Neural cell (in vitro differentiated cells): ENCODE measurements at regions not wholly inside any gene's neighbourhood (a gene's known extent, or its start where the extent isn't known, plus 50 kb on each side); places are given as distances from the start of the nearest gene placed in this dataset.

ENCODE experiments used
- H2AFZ ChIP-seq: fragments of 200-600, 300-800 bp; sonication (generic), shearing (Covaris generic); 2 replicates; pipeline ENCODE4 v1.6.0; 2014; ENCODE audit warnings: low read depth, mild to moderate bottlenecking, antibody characterized with exemption, low read length, moderate library complexity
- H3F3A ChIP-seq: fragments of 200-600 bp; shearing (Covaris generic); 2 replicates; pipeline ENCODE4 v1.6.1; 2016; ENCODE audit warnings: mild to moderate bottlenecking, moderate library complexity, mixed read lengths, antibody characterized with exemption, low read length; ENCODE audit not compliant: insufficient read depth, poor library complexity, severe bottlenecking
- H3K27ac ChIP-seq: fragments of 200-600, 300-800 bp; sonication (generic), shearing (Covaris generic); 2 replicates; pipeline ENCODE4 v1.5.1; 2014; ENCODE audit warnings: mild to moderate bottlenecking, low read length, moderate library complexity
- H3K27me3 ChIP-seq: fragments of 300-800, 200-600 bp; sonication (generic), shearing (Covaris generic); 2 replicates; pipeline ENCODE4 v1.6.0; 2014; ENCODE audit warnings: mild to moderate bottlenecking, low read depth, low read length, moderate library complexity; ENCODE audit not compliant: insufficient read depth
- H3K36me3 ChIP-seq: fragments of 300-800, 200-600 bp; sonication (generic), shearing (Covaris generic); 2 replicates; pipeline ENCODE4 v1.5.1; 2014; ENCODE audit warnings: mild to moderate bottlenecking, antibody characterized with exemption, low read length, moderate library complexity; ENCODE audit not compliant: insufficient read depth
- H3K4me2 ChIP-seq: fragments of 300-800, 200-600 bp; sonication (generic), shearing (Covaris generic); 2 replicates; pipeline ENCODE4 v1.6.0; 2014; ENCODE audit warnings: mild to moderate bottlenecking, low read length
- H3K4me3 ChIP-seq: fragments of 300-800, 200-600 bp; sonication (generic), shearing (Covaris generic); 2 replicates; pipeline ENCODE4 v1.5.1; 2014; ENCODE audit warnings: mild to moderate bottlenecking, low read length, moderate library complexity
- H3K79me2 ChIP-seq: fragments of 200-600 bp; shearing (Covaris generic); replicated peaks from 2 replicates; pipeline ENCODE4 v1.6.0; 2014; ENCODE audit warnings: mild to moderate bottlenecking, low read length, moderate library complexity; ENCODE audit not compliant: insufficient read depth
- H3K9ac ChIP-seq: fragments of 300-800, 200-600 bp; sonication (generic), shearing (Covaris generic); 2 replicates; pipeline ENCODE4 v1.6.1; 2016; ENCODE audit warnings: mild to moderate bottlenecking, low read length, mixed read lengths
- H3K9me2 ChIP-seq: fragments of 200-600 bp; shearing (Covaris generic); 2 replicates; pipeline ENCODE4 v1.6.1; 2016; ENCODE audit warnings: mild to moderate bottlenecking, low read length, mixed read lengths; ENCODE audit not compliant: insufficient read depth
- H3K9me3 ChIP-seq: fragments of 200-600, 300-800 bp; sonication (generic), shearing (Covaris generic); 2 replicates; pipeline ENCODE4 v1.6.1; 2016; ENCODE audit warnings: mild to moderate bottlenecking, mixed run types, low read length, moderate library complexity, mixed read lengths
- H4K20me1 ChIP-seq: fragments of 200-600 bp; shearing (Covaris generic); 2 replicates; pipeline ENCODE4 v1.6.1; 2016; ENCODE audit warnings: mild to moderate bottlenecking, mixed run types; ENCODE audit not compliant: insufficient read depth
- EP300 ChIP-seq: fragments of 450-650 bp; conservative IDR thresholded peaks from 2 replicates; pipeline ENCODE4 v1.6.1; 2014; ENCODE audit warnings: antibody characterized with exemption, mild to moderate bottlenecking, moderate library complexity; ENCODE audit not compliant: poor library complexity, severe bottlenecking
- EZH2 ChIP-seq: fragments of 200-600, 300-800 bp; shearing (Covaris generic), sonication (generic); IDR thresholded peaks from 2 replicates; pipeline ENCODE4 v1.6.1; 2014; ENCODE audit warnings: antibody characterized with exemption, low read length, borderline replicate concordance, mild to moderate bottlenecking; ENCODE audit not compliant: insufficient read depth, poor library complexity, severe bottlenecking
- MXI1 ChIP-seq: fragments of 450-650 bp; conservative IDR thresholded peaks from 2 replicates; pipeline ENCODE4 v1.6.1; 2014; ENCODE audit warnings: antibody characterized with exemption, mild to moderate bottlenecking; ENCODE audit not compliant: poor library complexity, severe bottlenecking
- POLR2AphosphoS5 ChIP-seq: IDR thresholded peaks from 2 replicates; pipeline ENCODE4 v1.6.1; 2012
- RAD21 ChIP-seq: fragments of 450-650 bp; conservative IDR thresholded peaks from 2 replicates; pipeline ENCODE4 v1.6.1; 2014; ENCODE audit warnings: antibody characterized with exemption, mild to moderate bottlenecking, moderate library complexity
- REST ChIP-seq: IDR thresholded peaks from 2 replicates; pipeline ENCODE4 v1.6.1; 2012; ENCODE audit warnings: borderline replicate concordance
- SMC3 ChIP-seq: fragments of 450-650 bp; conservative IDR thresholded peaks from 2 replicates; pipeline ENCODE4 v1.6.1; 2014; ENCODE audit warnings: antibody characterized with exemption, mild to moderate bottlenecking, moderate library complexity; ENCODE audit not compliant: poor library complexity
- TAF1 ChIP-seq: IDR thresholded peaks from 2 replicates; pipeline ENCODE4 v1.6.1; 2012; ENCODE audit warnings: low read depth
- TF ChIP-seq, protein P1 (sequence below): fragments of 450-650 bp; IDR thresholded peaks from 2 replicates; pipeline ENCODE4 v1.5.1; 2014; ENCODE audit warnings: antibody characterized with exemption, mild to moderate bottlenecking, moderate library complexity; ENCODE audit not compliant: poor library complexity, severe bottlenecking

DNA sequence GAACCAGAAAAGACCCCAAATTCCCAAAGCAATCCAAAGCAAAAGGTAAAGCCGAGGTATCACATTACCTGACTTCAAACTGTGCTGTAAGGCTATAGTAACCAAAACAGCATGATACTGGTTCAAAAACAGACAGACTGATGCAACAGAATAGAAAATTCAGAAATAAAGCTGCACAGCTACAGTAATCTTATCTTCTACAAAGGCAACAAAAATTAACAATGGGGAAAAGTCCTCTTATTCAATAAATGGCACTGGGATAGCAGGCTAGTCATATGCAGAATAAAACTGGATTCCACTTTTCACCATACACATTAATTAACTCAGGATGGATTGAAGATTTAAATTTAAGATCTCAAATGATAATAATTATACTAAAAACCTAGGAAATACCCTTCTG lies 392.6 kb upstream of the CBLB start:
- no peak overlapping the region for H3K9ac ChIP-seq
- no peaks in the 10 kb centered on the region for H3F3A ChIP-seq
- no peaks in the 10 kb centered on the region for H3K27me3 ChIP-seq
- no peaks in the 10 kb centered on the region for H3K36me3 ChIP-seq
- H2AFZ ChIP-seq, result no peak overlapping the region
- no peak for TF ChIP-seq SMC3
- TF ChIP-seq POLR2AphosphoS5, result no peak
- TF ChIP-seq EP300, result no peak
- TF ChIP-seq, protein P1, sequence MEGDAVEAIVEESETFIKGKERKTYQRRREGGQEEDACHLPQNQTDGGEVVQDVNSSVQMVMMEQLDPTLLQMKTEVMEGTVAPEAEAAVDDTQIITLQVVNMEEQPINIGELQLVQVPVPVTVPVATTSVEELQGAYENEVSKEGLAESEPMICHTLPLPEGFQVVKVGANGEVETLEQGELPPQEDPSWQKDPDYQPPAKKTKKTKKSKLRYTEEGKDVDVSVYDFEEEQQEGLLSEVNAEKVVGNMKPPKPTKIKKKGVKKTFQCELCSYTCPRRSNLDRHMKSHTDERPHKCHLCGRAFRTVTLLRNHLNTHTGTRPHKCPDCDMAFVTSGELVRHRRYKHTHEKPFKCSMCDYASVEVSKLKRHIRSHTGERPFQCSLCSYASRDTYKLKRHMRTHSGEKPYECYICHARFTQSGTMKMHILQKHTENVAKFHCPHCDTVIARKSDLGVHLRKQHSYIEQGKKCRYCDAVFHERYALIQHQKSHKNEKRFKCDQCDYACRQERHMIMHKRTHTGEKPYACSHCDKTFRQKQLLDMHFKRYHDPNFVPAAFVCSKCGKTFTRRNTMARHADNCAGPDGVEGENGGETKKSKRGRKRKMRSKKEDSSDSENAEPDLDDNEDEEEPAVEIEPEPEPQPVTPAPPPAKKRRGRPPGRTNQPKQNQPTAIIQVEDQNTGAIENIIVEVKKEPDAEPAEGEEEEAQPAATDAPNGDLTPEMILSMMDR, result no peak
- TF ChIP-seq REST, result no peak
- no peak for TF ChIP-seq RAD21
- TF ChIP-seq EZH2, result no peak
- no peak for TF ChIP-seq TAF1
- no peak for TF ChIP-seq MXI1
- no peak overlapping the region for H3K4me2 ChIP-seq
- no peaks in the 10 kb centered on the region for H3K79me2 ChIP-seq
- H3K27ac ChIP-seq, result no peak overlapping the region
- no peaks in the 10 kb centered on the region for H4K20me1 ChIP-seq
- H3K9me2 ChIP-seq, result no peaks in the 10 kb centered on the region
- no peak overlapping the region for H3K4me3 ChIP-seq
- no peaks in the 10 kb centered on the region for H3K9me3 ChIP-seq

GRCh38 chr3:106261915-106262683 lies 393.3 kb upstream of the CBLB start:
- Histone ChIP-seq H3K27me3 (no peaks in the 10 kb centered on the region), H3K27ac (no peak overlapping the region), H2AFZ (no peak overlapping the region), H3K4me3 (no peak overlapping the region), H3K79me2 (no peaks in the 10 kb centered on the region), H3K9ac (no peak overlapping the region), H3K36me3 (no peaks in the 10 kb centered on the region), H4K20me1 (no peaks in the 10 kb centered on the region), H3K9me2 (no peaks in the 10 kb centered on the region), H3K4me2 (no peak overlapping the region), H3F3A (no peaks in the 10 kb centered on the region), H3K9me3 (no peaks in the 10 kb centered on the region)
- TF ChIP-seq EZH2 (no peak), TAF1 (no peak), SMC3 (no peak), MXI1 (no peak), EP300 (no peak), RAD21 (no peak), REST (no peak)
- TF ChIP-seq, protein P1, result no peak
